K562 (cell line): ENCODE measurements at regions not wholly inside any gene's neighbourhood (a gene's known extent, or its start where the extent isn't known, plus 50 kb on each side); places are given as distances from the start of the nearest gene placed in this dataset.

ENCODE experiments used
- ATAC-seq: fragments of 200-7000 bp; cut with Tn5 transposase; 3 replicates; pipeline ENCODE4 v1.9.1; 2020; ENCODE audit warnings: moderate library complexity
- BruUV-seq: library from RNA; stranded (reverse); fragments of 400-500 nt; replicated peaks from 2 replicates; lab custom pipeline; 2021; lab: Mats Ljungman, UMichigan
- CTCF ChIA-PET: fragments of 300-600 bp; formaldehyde crosslinking; extraction: SDS; loops from one replicate; lab custom pipeline; 2021; ENCODE audit warnings: low intra/inter-chr PET ratio; lab: Yijun Ruan, JAX
- POLR2A ChIA-PET: fragments of 300-600, 350-650 bp; sonication (Branson Sonifier 250); formaldehyde crosslinking; extraction: SDS; loops from one replicate; lab custom pipeline; 2021; ENCODE audit warnings: antibody characterized with exemption, inconsistent platforms; lab: Yijun Ruan, JAX
- DNase-seq, 4 experiments: peaks; one replicate each; pipeline versions ENCODE4 v3.0.0 to v3.0.0-alpha.2; 2011 to 2018; ENCODE audit warnings: low spot score in 3 of 4, mixed read lengths in 3 of 4; ENCODE audit errors: extremely low read depth in 1 of 4
- FAIRE-seq: peaks from 2 replicates; lab custom pipeline; 2011; peaks lifted over from hg19 to GRCh38; lab: Jason Lieb, UNC
- H2AFZ ChIP-seq: 2 replicates; pipeline ENCODE4 v1.6.0; 2011; ENCODE audit warnings: low read depth, low read length, control low read depth, inconsistent platforms
- H3K27ac ChIP-seq: fragments of 200-600 bp; 3 replicates; pipeline ENCODE4 v1.8.0; 2011; ENCODE audit warnings: low read depth, mild to moderate bottlenecking, control low read depth, inconsistent platforms, low read length, moderate library complexity, mixed read lengths; ENCODE audit errors: extremely low read depth
- H3K27me3 ChIP-seq, 2 experiments: fragments of 300-600 bp in 1 of 2; 2 replicates in 1 of 2; 3 replicates in 1 of 2; pipeline versions ENCODE4 v1.6.0 to v1.8.0; 2011; ENCODE audit warnings: inconsistent platforms in 2 of 2, low read length in 2 of 2, mild to moderate bottlenecking in 1 of 2, mixed read lengths in 1 of 2, moderate library complexity in 1 of 2; ENCODE audit not compliant: control insufficient read depth in 2 of 2, insufficient read depth in 2 of 2
- H3K36me3 ChIP-seq: fragments of 300-600 bp; 3 replicates; pipeline ENCODE4 v1.8.0; 2011; ENCODE audit warnings: mild to moderate bottlenecking, low read length, inconsistent platforms; ENCODE audit not compliant: control insufficient read depth, insufficient read depth
- H3K4me1 ChIP-seq, 2 experiments: fragments of 200-600 bp in 1 of 2; replicated peaks in 1 of 2; 2 replicates in 1 of 2; 3 replicates in 1 of 2; pipeline versions ENCODE4 v1.5.1 to v1.8.0; 2011; ENCODE audit warnings: inconsistent platforms in 2 of 2, low read length in 2 of 2, mild to moderate bottlenecking in 1 of 2, mixed read lengths in 1 of 2, moderate library complexity in 1 of 2; ENCODE audit not compliant: control insufficient read depth in 2 of 2, insufficient read depth in 2 of 2
- H3K4me2 ChIP-seq: 2 replicates; pipeline ENCODE4 v1.6.1; 2011; ENCODE audit warnings: low read length, control low read depth, inconsistent platforms, mixed read lengths; ENCODE audit not compliant: insufficient read depth
- H3K4me3 ChIP-seq: fragments of 200-600 bp; sonication (generic), shearing (Covaris generic); 2 replicates; pipeline ENCODE4 v1.5.1; 2016; ENCODE audit warnings: control low read depth, inconsistent platforms
- H3K79me2 ChIP-seq: fragments of 200-600 bp; 3 replicates; pipeline ENCODE4 v1.8.0; 2011; ENCODE audit warnings: low read length, inconsistent platforms; ENCODE audit not compliant: control insufficient read depth, insufficient read depth
- H3K9ac ChIP-seq, 2 experiments: 2 replicates each; pipeline versions ENCODE4 v1.6.0 to v1.6.1; 2011; ENCODE audit warnings: low read depth in 2 of 2, low read length in 2 of 2, control low read depth in 1 of 2, inconsistent platforms in 1 of 2, mild to moderate bottlenecking in 1 of 2, mixed read lengths in 1 of 2; ENCODE audit not compliant: insufficient read depth in 1 of 2
- H3K9me1 ChIP-seq: one replicate; pipeline ENCODE4 v1.6.0; 2011; ENCODE audit warnings: inconsistent platforms, mild to moderate bottlenecking, low read length, moderate library complexity; ENCODE audit not compliant: control insufficient read depth, insufficient read depth
- H3K9me3 ChIP-seq: replicated peaks from 2 replicates; pipeline ENCODE4 v1.5.1; 2011; ENCODE audit warnings: low read depth, low read length, inconsistent platforms; ENCODE audit not compliant: control insufficient read depth, insufficient read depth
- H4K20me1 ChIP-seq: replicated peaks from 2 replicates; pipeline ENCODE4 v1.6.1; 2011; ENCODE audit warnings: low read length, inconsistent platforms, mixed read lengths; ENCODE audit not compliant: control insufficient read depth, insufficient read depth
- C11orf30 ChIP-seq: fragments of 450-650 bp; IDR thresholded peaks from 2 replicates; pipeline ENCODE4 v1.6.1; 2016; ENCODE audit warnings: low read depth, mild to moderate bottlenecking
- CAMTA2 ChIP-seq: fragments of 250-450 bp; sonication (Bioruptor Pico); conservative IDR thresholded peaks from 2 replicates; pipeline ENCODE4 v1.5.1; 2022
- KDM2B ChIP-seq: fragments of 250-450 bp; sonication (Bioruptor Pico); IDR thresholded peaks from 2 replicates; pipeline ENCODE4 v1.8.0; 2021; ENCODE audit warnings: mild to moderate bottlenecking, moderate library complexity
- PTTG1 ChIP-seq: fragments of 450-650 bp; IDR thresholded peaks from 2 replicates; pipeline ENCODE4 v1.6.1; 2016; ENCODE audit warnings: low read depth, mild to moderate bottlenecking, missing genetic modification characterization, missing compliant biosample characterization
- ZNF551 ChIP-seq: fragments of 250-450 bp; sonication (Bioruptor Pico); IDR thresholded peaks from 2 replicates; pipeline ENCODE4 v1.5.0; 2021; ENCODE audit warnings: mild to moderate bottlenecking, moderate library complexity
- WGBS: fragments of 100-300 bp; shearing (Covaris generic); methylation state at CpG from one replicate; pipeline ENCODE4 v1.1.6; 2016; ENCODE audit warnings: low coverage, mixed read lengths; ENCODE audit not compliant: insufficient coverage; ENCODE audit errors: missing lambda C conversion rate; 5-methylcytosine and 5-hydroxymethylcytosine counted together
- in situ Hi-C: fragments of 300-500 bp; cut with MboI; formaldehyde crosslinking; loops from 4 replicates; pipeline ENCODE4 v1.15.0; 2018; ENCODE audit warnings: inconsistent platforms, mixed read lengths
- intact Hi-C: fragments of 100-400 bp; cut with micrococcal nuclease; formaldehyde crosslinking; loops from 2 replicates; pipeline ENCODE4 v1.14.2; 2022

GRCh38 chr9:88243736-88244135, 105.5 kb upstream of the SPATA31C2 start:
- H3K36me3 ChIP-seq, result no peaks in the 10 kb centered on the region
- H3K4me2 ChIP-seq, result no peak overlapping the region
- H3K9me1 ChIP-seq, result no peaks in the 10 kb centered on the region
- intact Hi-C loops, result no loop called here
- ATAC-seq (no peak), DNase-seq (no peak), FAIRE-seq (no peak)
- H4K20me1 ChIP-seq, result no peaks in the 10 kb centered on the region
- TF ChIP-seq CAMTA2, result no peak
- TF ChIP-seq C11orf30, result no peak
- TF ChIP-seq ZNF551 (CRISPR knock-in tag), result no peak
- TF ChIP-seq KDM2B (CRISPR knock-in tag), result no peak
- ChIA-PET POLR2A (no interaction called here), CTCF (no interaction called here)
- H3K79me2 ChIP-seq, result no peaks in the 10 kb centered on the region
- no peak overlapping the region for H2AFZ ChIP-seq
- no TSS peak for BruUV-seq
- no peaks in the 10 kb centered on the region for H3K4me1 ChIP-seq
- in situ Hi-C loops, result no loop called here
- no peak overlapping the region for H3K27ac ChIP-seq
- H3K4me3 ChIP-seq, result no peak overlapping the region
- H3K9ac ChIP-seq, result no peak overlapping the region
- H3K9me3 ChIP-seq, result no peaks in the 10 kb centered on the region
- no peaks in the 10 kb centered on the region for H3K27me3 ChIP-seq

GRCh38 chr9:88242879-88243278, 104.6 kb upstream of the SPATA31C2 start:
- Histone ChIP-seq H4K20me1 (no peaks in the 10 kb centered on the region), H3K36me3 (no peaks in the 10 kb centered on the region), H3K9me3 (no peaks in the 10 kb centered on the region), H3K4me1 (no peaks in the 10 kb centered on the region), H3K79me2 (no peaks in the 10 kb centered on the region), H3K9me1 (no peaks in the 10 kb centered on the region), H3K27me3 (peaks cover 0 to 2% of the 10 kb centered on the region in 2 experiments; a peak in 1 of 5 replicates), H3K4me3 (no peak overlapping the region), H2AFZ (no peak overlapping the region), H3K4me2 (no peak overlapping the region), H3K9ac (no peak overlapping the region), H3K27ac (no peak overlapping the region)
- ChIA-PET CTCF (no interaction called here), POLR2A (no interaction called here)
- in situ Hi-C loops, result no loop called here
- WGBS, result 0% methylated on average over 1 of the region's 1 CpG
- no peak for FAIRE-seq
- no peak for TF ChIP-seq PTTG1 (tag)
- DNase-seq, result no peak
- intact Hi-C loops, result no loop called here
- no peak for ATAC-seq
- no TSS peak for BruUV-seq
